ENCODE measurements at regions not wholly inside any gene's neighbourhood (a gene's known extent, or its start where the extent isn't known, plus 50 kb on each side); places are given as distances from the start of the nearest gene placed in this dataset.
"Not testable (repeated sequence)": the region's sequence is repeated elsewhere in the genome, so short reads cannot be mapped to it uniquely, and the experiment has no call there.

DNA sequence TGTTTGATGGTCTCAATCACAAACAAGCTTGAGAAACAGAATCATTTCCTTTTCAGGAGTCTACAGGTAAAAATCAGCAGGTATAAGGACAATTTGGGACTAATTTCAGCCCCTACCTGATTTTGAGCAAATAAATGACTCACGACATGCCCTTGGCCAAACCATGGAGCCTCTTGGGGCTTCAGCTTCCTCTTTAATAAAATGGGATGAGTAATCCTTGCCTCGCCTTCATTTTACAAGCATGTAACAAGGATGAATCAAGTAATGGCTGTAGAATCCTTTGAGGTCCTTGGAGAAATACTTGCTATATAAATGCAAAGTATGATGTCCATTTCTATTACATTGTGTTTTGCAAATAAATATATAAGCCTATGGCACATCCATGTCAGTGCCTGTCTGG lies 212.8 kb upstream of the PODXL start:
- H3K4me3 ChIP-seq (ENCODE audit: low read depth in 1 of 5, low read length in 5 of 5): no peak overlapping the region

DNA sequence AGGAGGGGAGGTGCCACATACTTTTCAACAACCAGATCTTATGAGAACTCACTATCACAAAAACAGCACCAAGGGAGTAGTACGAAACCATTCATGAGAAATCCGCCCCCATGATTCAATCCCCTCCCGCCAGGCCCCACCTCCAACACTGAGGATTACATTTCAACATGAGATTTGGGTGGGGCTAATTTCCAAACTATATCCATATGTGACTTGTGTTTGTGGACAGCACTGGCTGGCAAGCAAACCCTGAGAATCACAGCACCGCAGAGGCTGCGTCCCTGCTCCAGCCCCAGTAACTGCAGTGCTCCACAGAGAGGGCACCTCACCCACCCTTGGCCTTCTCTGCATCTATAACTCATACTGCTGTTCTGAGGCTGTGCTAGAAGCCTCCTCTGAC lies 211.2 kb upstream of the PODXL start:
- Histone ChIP-seq H3K27me3 (ENCODE audit: control insufficient read depth in 5 of 5, insufficient read depth in 4 of 5, low read length in 5 of 5) (peaks cover 0 to 6% (median 3%) of the 10 kb centered on the region in 5 donors), H3K9ac (ENCODE audit: low read length in 5 of 5) (no peak overlapping the region), H3K9me3 (ENCODE audit: control insufficient read depth in 5 of 5, low read length in 5 of 5) (peaks cover 3 to 6% (median 6%) of the 10 kb centered on the region in 5 donors), H3K36me3 (ENCODE audit: control insufficient read depth in 5 of 5, insufficient read depth in 5 of 5, low read length in 5 of 5) (no peaks in the 10 kb centered on the region), H3K4me3 (ENCODE audit: low read depth in 1 of 5, low read length in 5 of 5) (no peak overlapping the region), H3K4me1 (ENCODE audit: control insufficient read depth in 5 of 5, insufficient read depth in 5 of 5, low read length in 5 of 5) (no peaks in the 10 kb centered on the region), H3K27ac (ENCODE audit: low read depth, low read length) (no peak overlapping the region)

More for the DNA sequence above, 212.8 kb upstream of the PODXL start:
- Histone ChIP-seq H3K27me3 (ENCODE audit: control insufficient read depth in 5 of 5, insufficient read depth in 4 of 5, low read length in 5 of 5) (peaks cover 0 to 3% (median 3%) of the 10 kb centered on the region in 5 donors), H3K9ac (ENCODE audit: low read length in 5 of 5) (no peak overlapping the region), H3K4me1 (ENCODE audit: control insufficient read depth in 5 of 5, insufficient read depth in 5 of 5, low read length in 5 of 5) (no peaks in the 10 kb centered on the region), H3K9me3 (ENCODE audit: control insufficient read depth in 5 of 5, low read length in 5 of 5) (no peaks in the 10 kb centered on the region), H3K36me3 (ENCODE audit: control insufficient read depth in 5 of 5, insufficient read depth in 5 of 5, low read length in 5 of 5) (no peaks in the 10 kb centered on the region), H3K27ac (ENCODE audit: low read depth, low read length) (no peak overlapping the region)

GRCh38 chr7:131765575-131765974 lies 209.1 kb upstream of the PODXL start:
- H3K4me1 ChIP-seq (ENCODE audit: control insufficient read depth in 5 of 5, insufficient read depth in 5 of 5, low read length in 5 of 5): no peaks in the 10 kb centered on the region
- H3K4me3 ChIP-seq (ENCODE audit: low read depth in 1 of 5, low read length in 5 of 5): no peak overlapping the region
- peaks cover 3 to 10% (median 9%) of the 10 kb centered on the region in 5 donors for H3K9me3 ChIP-seq (ENCODE audit: control insufficient read depth in 5 of 5, low read length in 5 of 5)
- H3K27ac ChIP-seq (ENCODE audit: low read depth, low read length): no peak overlapping the region
- peaks cover 0 to 10% (median 8%) of the 10 kb centered on the region in 5 donors for H3K27me3 ChIP-seq (ENCODE audit: control insufficient read depth in 5 of 5, insufficient read depth in 4 of 5, low read length in 5 of 5)
- H3K9ac ChIP-seq (ENCODE audit: low read length in 5 of 5): no peak overlapping the region
- no peaks in the 10 kb centered on the region for H3K36me3 ChIP-seq (ENCODE audit: control insufficient read depth in 5 of 5, insufficient read depth in 5 of 5, low read length in 5 of 5)

GRCh38 chr7:131764143-131764775 lies 207.8 kb upstream of the PODXL start:
- H3K9me3 ChIP-seq (ENCODE audit: control insufficient read depth in 5 of 5, low read length in 5 of 5): peaks cover 3 to 10% (median 9%) of the 10 kb centered on the region in 5 donors
- H3K4me1 ChIP-seq (ENCODE audit: control insufficient read depth in 5 of 5, insufficient read depth in 5 of 5, low read length in 5 of 5): no peaks in the 10 kb centered on the region
- H3K27ac ChIP-seq (ENCODE audit: low read depth, low read length): no peak overlapping the region
- H3K9ac ChIP-seq (ENCODE audit: low read length in 5 of 5): no peak overlapping the region
- H3K4me3 ChIP-seq (ENCODE audit: low read depth in 1 of 5, low read length in 5 of 5): no peak overlapping the region
- no peaks in the 10 kb centered on the region for H3K36me3 ChIP-seq (ENCODE audit: control insufficient read depth in 5 of 5, insufficient read depth in 5 of 5, low read length in 5 of 5)
- H3K27me3 ChIP-seq (ENCODE audit: control insufficient read depth in 5 of 5, insufficient read depth in 4 of 5, low read length in 5 of 5): peaks cover 0 to 10% (median 8%) of the 10 kb centered on the region in 5 donors

DNA sequence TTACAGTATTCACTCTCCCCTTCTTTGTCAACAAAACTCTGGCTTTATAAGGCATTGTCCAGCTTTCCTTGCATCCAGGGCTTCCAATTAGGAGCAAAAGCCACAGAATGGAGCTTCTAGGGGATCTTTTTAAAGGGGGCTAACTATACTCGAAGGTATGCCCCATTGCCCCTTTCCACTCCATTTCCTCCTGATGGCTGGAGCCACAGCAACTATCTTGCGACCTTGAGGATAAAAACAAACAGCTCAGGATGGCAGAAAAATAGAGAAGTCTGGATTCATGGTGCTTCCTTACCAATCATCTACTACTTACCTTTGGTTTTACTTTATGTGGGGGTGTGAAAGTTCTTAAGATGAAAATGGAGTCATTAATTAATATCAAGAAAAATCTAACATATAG lies 206.3 kb upstream of the PODXL start:
- Histone ChIP-seq H3K27me3 (ENCODE audit: control insufficient read depth in 5 of 5, insufficient read depth in 4 of 5, low read length in 5 of 5) (peaks cover 0 to 10% (median 5%) of the 10 kb centered on the region in 5 donors), H3K9me3 (ENCODE audit: control insufficient read depth in 5 of 5, low read length in 5 of 5) (peaks cover 3 to 10% (median 9%) of the 10 kb centered on the region in 5 donors), H3K4me3 (ENCODE audit: low read depth in 1 of 5, low read length in 5 of 5) (no peak overlapping the region), H3K36me3 (ENCODE audit: control insufficient read depth in 5 of 5, insufficient read depth in 5 of 5, low read length in 5 of 5) (no peaks in the 10 kb centered on the region), H3K27ac (ENCODE audit: low read depth, low read length) (no peak overlapping the region), H3K4me1 (ENCODE audit: control insufficient read depth in 5 of 5, insufficient read depth in 5 of 5, low read length in 5 of 5) (no peaks in the 10 kb centered on the region), H3K9ac (ENCODE audit: low read length in 5 of 5) (no peak overlapping the region)

- not testable (repeated sequence) for H3K4me1 ChIP-seq (ENCODE audit: control insufficient read depth in 5 of 5, insufficient read depth in 5 of 5, low read length in 5 of 5); H3K9me3 ChIP-seq (ENCODE audit: control insufficient read depth in 5 of 5, low read length in 5 of 5); H3K36me3 ChIP-seq (ENCODE audit: control insufficient read depth in 5 of 5, insufficient read depth in 5 of 5, low read length in 5 of 5); H3K27ac ChIP-seq (ENCODE audit: low read depth, low read length); H3K9ac ChIP-seq (ENCODE audit: low read length in 5 of 5); H3K27me3 ChIP-seq (ENCODE audit: control insufficient read depth in 5 of 5, insufficient read depth in 4 of 5, low read length in 5 of 5); H3K4me3 ChIP-seq (ENCODE audit: low read depth in 1 of 5, low read length in 5 of 5)
These were observed 199.4 kb upstream of the PODXL start for GRCh38 chr7:131755801-131756200.

GRCh38 chr7:131753620-131754222 lies 197.3 kb upstream of the PODXL start:
- Histone ChIP-seq H3K27ac (ENCODE audit: low read depth, low read length) (no peak overlapping the region), H3K9ac (ENCODE audit: low read length in 5 of 5) (no peak overlapping the region)

GRCh38 chr7:131747658-131748232 lies 191.3 kb upstream of the PODXL start:
- peaks cover 0 to 5% (median 0%) of the 10 kb centered on the region in 5 donors for H3K27me3 ChIP-seq (ENCODE audit: control insufficient read depth in 5 of 5, insufficient read depth in 4 of 5, low read length in 5 of 5)
- no peak overlapping the region for H3K27ac ChIP-seq (ENCODE audit: low read depth, low read length)
- no peaks in the 10 kb centered on the region for H3K36me3 ChIP-seq (ENCODE audit: control insufficient read depth in 5 of 5, insufficient read depth in 5 of 5, low read length in 5 of 5)
- H3K9me3 ChIP-seq (ENCODE audit: control insufficient read depth in 5 of 5, low read length in 5 of 5): no peaks in the 10 kb centered on the region
- no peaks in the 10 kb centered on the region for H3K4me1 ChIP-seq (ENCODE audit: control insufficient read depth in 5 of 5, insufficient read depth in 5 of 5, low read length in 5 of 5)
- H3K9ac ChIP-seq (ENCODE audit: low read length in 5 of 5): no peak overlapping the region
- no peak overlapping the region for H3K4me3 ChIP-seq (ENCODE audit: low read depth in 1 of 5, low read length in 5 of 5)

More at GRCh38 chr7:131753620-131754222, 197.3 kb upstream of the PODXL start:
- H3K36me3 ChIP-seq (ENCODE audit: control insufficient read depth in 5 of 5, insufficient read depth in 5 of 5, low read length in 5 of 5): no peaks in the 10 kb centered on the region
- no peaks in the 10 kb centered on the region for H3K4me1 ChIP-seq (ENCODE audit: control insufficient read depth in 5 of 5, insufficient read depth in 5 of 5, low read length in 5 of 5)
- H3K9me3 ChIP-seq (ENCODE audit: control insufficient read depth in 5 of 5, low read length in 5 of 5): no peaks in the 10 kb centered on the region
- H3K27me3 ChIP-seq (ENCODE audit: control insufficient read depth in 5 of 5, insufficient read depth in 4 of 5, low read length in 5 of 5): peaks cover 0 to 5% (median 0%) of the 10 kb centered on the region in 5 donors
- no peak overlapping the region for H3K4me3 ChIP-seq (ENCODE audit: low read depth in 1 of 5, low read length in 5 of 5)

DNA sequence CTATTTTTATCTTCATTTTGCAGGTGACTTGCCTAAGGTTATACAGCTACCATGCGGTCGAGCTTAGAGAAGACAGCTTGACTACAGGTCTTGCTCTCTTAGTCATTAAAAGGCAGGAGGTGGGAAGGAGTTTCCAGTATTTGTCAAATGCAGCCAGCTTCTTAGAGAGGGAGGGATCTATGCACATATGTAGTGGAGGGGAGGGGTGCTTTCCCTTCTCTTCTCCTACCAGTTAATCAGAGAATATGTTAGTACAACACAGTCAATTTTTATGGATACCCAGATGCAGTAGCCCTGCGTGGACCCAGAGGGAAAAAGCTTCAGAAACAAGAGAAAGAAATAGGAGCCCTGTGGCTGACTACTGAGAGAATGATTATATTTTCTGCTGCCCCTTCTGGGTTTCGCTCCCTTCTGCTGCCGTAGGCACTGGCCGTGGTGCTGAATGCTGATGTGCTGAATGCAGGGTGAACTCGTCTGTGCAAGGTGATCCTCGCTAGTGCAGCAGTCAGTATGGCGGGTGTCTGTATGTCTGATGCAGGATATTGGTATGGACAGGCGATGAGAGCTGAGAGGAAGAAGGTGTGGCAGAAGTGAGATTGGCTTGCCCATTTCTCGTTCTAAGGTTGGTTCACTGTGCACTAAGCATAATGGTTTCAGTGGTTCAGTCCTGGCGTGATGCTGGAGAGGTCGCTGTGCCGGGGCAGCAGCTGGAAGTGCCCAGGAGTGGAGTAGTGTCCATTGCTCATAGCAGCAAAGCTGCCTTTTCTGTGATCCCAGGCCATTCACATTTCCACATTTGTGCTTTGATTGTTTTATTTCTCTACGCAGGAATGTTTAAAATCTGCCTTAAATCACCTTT lies 189.2 kb upstream of the PODXL start:
- Histone ChIP-seq H3K27me3 (ENCODE audit: control insufficient read depth in 5 of 5, insufficient read depth in 4 of 5, low read length in 5 of 5) (peaks cover 0 to 5% (median 0%) of the 10 kb centered on the region in 5 donors), H3K4me3 (ENCODE audit: low read depth in 1 of 5, low read length in 5 of 5) (no peak overlapping the region), H3K9ac (ENCODE audit: low read length in 5 of 5) (no peak overlapping the region), H3K4me1 (ENCODE audit: control insufficient read depth in 5 of 5, insufficient read depth in 5 of 5, low read length in 5 of 5) (no peaks in the 10 kb centered on the region), H3K36me3 (ENCODE audit: control insufficient read depth in 5 of 5, insufficient read depth in 5 of 5, low read length in 5 of 5) (no peaks in the 10 kb centered on the region), H3K9me3 (ENCODE audit: control insufficient read depth in 5 of 5, low read length in 5 of 5) (no peaks in the 10 kb centered on the region), H3K27ac (ENCODE audit: low read depth, low read length) (no peak overlapping the region)

Measured in subcutaneous abdominal adipose tissue (tissue), 5 donors.